ENCODE measurements at regions not wholly inside any gene's neighbourhood (a gene's known extent, or its start where the extent isn't known, plus 50 kb on each side); places are given as distances from the start of the nearest gene placed in this dataset.
"Not testable (repeated sequence)": the region's sequence is repeated elsewhere in the genome, so short reads cannot be mapped to it uniquely, and the experiment has no call there.

DNA sequence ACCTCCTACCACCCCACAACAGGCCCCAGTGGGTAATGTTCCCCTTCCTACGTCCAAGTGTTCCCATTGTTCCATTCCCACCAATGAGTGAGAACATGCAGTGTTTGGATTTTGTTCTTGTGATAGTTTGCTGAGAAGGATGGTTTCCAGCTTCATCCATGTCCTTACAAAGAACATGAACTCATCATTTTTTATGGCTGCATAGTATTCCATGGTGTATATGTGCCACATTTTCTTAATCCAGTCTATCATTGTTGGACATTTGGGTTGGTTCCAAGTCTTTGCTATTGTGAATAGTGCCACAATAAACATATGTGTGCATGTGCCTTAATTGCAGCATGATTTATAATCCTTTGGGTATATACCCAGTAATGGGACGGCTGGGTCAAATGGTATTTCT lies 81.6 kb downstream of the P2RY10 start:
- not testable (repeated sequence) for H3K4me3 ChIP-seq (ENCODE audit: low read depth, low read length); DNase-seq (ENCODE audit: low read depth)

DNA sequence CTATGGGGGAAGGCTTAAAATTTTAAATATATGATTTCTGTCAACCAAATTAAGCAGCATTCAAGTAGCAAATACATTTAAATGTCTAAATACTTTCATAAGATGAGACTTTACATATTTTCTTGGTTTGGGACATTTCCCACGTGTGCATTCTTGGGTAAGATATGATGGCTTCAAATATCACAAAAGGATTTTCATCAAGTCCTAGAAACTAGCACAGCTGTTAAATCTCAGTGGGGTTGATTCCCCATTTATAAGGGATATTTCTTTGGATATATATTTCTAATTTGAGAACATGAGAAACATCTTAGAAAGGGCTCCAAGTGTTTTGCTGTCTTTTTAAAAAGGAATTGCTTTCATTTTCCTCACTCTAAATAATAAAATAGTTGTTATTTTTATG lies 90.2 kb downstream of the P2RY10 start:
- TF ChIP-seq, protein P1, sequence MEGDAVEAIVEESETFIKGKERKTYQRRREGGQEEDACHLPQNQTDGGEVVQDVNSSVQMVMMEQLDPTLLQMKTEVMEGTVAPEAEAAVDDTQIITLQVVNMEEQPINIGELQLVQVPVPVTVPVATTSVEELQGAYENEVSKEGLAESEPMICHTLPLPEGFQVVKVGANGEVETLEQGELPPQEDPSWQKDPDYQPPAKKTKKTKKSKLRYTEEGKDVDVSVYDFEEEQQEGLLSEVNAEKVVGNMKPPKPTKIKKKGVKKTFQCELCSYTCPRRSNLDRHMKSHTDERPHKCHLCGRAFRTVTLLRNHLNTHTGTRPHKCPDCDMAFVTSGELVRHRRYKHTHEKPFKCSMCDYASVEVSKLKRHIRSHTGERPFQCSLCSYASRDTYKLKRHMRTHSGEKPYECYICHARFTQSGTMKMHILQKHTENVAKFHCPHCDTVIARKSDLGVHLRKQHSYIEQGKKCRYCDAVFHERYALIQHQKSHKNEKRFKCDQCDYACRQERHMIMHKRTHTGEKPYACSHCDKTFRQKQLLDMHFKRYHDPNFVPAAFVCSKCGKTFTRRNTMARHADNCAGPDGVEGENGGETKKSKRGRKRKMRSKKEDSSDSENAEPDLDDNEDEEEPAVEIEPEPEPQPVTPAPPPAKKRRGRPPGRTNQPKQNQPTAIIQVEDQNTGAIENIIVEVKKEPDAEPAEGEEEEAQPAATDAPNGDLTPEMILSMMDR (conservative IDR thresholded peaks at IDR 0.05; ENCODE audit: low read depth, low read length): no peak
- DNase-seq (ENCODE audit: low read depth): no peak
- no peak overlapping the region for H3K4me3 ChIP-seq (ENCODE audit: low read depth, low read length)

DNA sequence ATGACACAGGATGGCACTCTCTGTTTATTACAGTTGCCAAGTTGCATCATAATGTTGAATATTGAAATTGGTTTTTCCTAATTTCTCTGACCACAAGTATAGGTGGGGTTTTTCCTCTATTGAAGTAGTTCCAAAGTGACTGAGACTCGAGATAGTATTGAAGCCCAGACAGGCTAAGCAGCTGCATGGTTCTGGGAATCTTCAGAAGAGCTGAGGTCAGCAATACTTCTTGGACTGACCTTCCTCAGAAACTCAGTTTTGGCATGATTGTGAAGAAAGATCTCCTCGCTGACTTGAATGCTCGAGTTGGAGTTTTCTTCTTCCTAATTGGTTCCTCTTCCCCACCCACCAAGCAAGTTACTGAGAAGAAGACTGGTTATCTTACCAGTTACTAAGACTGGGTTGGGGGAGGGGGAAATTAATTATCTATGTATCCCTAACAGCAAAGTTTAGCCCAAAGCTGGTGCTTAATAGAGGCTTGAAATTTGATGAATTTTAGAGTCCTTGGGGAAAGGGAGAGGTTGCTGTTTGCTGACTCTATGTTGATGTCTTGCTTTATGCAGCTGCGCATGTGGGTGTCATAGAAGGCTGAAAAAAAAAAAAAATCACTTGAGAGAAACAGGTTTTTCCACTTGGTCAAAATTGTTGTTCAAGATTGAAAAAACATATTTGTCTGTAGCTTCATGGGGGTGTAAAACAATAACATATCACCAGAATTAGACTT lies 91.1 kb downstream of the P2RY10 start:
- TF ChIP-seq, protein P1 (conservative IDR thresholded peaks at IDR 0.05; ENCODE audit: low read depth, low read length): no peak
- DNase-seq (ENCODE audit: low read depth): no peak
- H3K4me3 ChIP-seq (ENCODE audit: low read depth, low read length): no peak overlapping the region

DNA sequence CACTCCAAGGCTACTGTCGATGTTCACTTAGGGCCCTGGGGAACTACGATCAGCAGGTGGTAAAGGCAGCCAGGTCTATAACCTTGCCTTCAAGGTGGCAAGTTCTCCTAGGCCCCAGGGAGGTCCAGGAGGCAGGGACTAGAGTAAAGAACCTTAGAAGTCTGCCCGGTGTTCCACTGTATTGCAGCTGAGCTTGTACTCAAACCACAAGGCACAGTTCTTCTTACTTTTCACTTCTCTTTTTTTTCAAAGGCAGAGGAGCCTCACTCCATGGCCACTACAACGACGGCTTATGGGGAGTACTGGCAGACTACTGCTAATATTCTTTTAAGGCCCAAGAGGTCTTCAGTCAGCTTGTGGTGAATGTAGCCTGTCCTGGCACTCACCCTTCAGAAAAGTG lies 78.8 kb upstream of the GPR174 start:
- TF ChIP-seq, protein P1 (conservative IDR thresholded peaks at IDR 0.05; ENCODE audit: low read depth, low read length): no peak
- no peak overlapping the region for H3K4me3 ChIP-seq (ENCODE audit: low read depth, low read length)
- no peak for DNase-seq (ENCODE audit: low read depth)

DNA sequence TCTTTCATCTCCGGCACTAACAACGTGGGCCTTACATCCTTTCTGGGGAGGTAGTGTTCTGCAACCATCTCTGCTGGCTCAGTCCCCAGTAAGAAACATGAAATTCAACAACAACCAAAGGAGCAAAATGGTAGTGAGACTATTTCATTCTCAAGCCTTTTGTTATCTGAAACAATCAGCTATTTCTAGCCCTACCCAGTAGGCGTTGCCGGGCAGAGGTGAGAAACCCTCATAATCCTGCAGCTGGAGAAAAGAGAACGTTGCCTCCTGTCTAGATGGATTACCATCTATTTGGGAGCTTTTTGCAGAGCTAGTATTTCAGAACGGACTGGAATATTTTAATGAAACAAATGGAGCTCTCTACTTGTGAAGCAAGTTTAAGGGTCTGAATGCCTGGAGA lies 66.4 kb upstream of the GPR174 start:
- no peak for DNase-seq (ENCODE audit: low read depth)
- H3K4me3 ChIP-seq (ENCODE audit: low read depth, low read length): no peak overlapping the region
- TF ChIP-seq, protein P1 (conservative IDR thresholded peaks at IDR 0.05; ENCODE audit: low read depth, low read length): no peak

DNA sequence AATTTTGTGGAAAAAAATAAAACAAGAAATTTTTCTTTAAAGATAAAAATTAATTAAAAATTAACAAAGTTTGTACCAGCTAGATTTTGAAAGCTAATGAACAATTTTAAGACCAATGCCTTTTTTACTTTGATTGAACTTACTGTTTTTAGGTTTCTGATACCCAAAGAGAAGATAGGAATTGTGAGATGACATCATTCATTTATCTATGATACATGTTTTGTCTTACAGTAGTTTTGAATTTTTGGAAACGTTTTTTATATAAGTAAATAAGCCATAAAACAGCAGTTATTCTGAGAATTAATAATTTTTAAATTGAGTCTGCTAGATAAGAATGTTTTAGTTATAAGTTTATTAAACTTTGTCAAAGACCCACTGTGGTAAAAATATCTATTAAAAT lies 65.0 kb upstream of the GPR174 start:
- TF ChIP-seq, protein P1 (conservative IDR thresholded peaks at IDR 0.05; ENCODE audit: low read depth, low read length): no peak
- no peak for DNase-seq (ENCODE audit: low read depth)
- H3K4me3 ChIP-seq (ENCODE audit: low read depth, low read length): no peak overlapping the region

DNA sequence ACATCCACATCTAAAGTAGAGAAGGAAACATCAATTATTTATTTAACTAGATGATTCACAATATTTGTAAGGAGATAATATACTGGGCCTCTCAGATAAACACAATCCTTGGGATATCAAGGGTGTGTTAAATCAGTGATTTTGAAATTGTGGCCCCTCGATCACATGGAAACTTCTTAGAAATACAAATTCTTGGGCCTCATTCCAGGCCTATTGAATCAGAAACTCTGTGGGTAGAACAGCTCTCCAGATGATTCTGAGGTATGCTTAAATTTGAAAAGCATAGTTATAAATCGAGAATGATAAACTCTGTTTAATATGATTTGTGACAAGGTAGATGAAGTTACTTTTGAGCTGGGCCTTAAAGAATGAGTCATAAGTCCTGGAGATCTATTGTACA lies 64.3 kb upstream of the GPR174 start:
- no peak overlapping the region for H3K4me3 ChIP-seq (ENCODE audit: low read depth, low read length)
- DNase-seq (ENCODE audit: low read depth): no peak
- TF ChIP-seq, protein P1 (conservative IDR thresholded peaks at IDR 0.05; ENCODE audit: low read depth, low read length): no peak
